RWPE1 (cell line): ENCODE measurements at regions not wholly inside any gene's neighbourhood (a gene's known extent, or its start where the extent isn't known, plus 50 kb on each side); places are given as distances from the start of the nearest gene placed in this dataset.

Experiments
- CTCF ChIA-PET: fragments of 350-600 bp; sonication (Branson Sonifier 250); formaldehyde crosslinking; extraction: SDS; loops from one replicate; lab custom pipeline; 2021; lab: Yijun Ruan, JAX
- POLR2A ChIA-PET: fragments of 400-600 bp; formaldehyde crosslinking; extraction: SDS; loops from one replicate; lab custom pipeline; 2020; ENCODE audit warnings: antibody characterized with exemption; ENCODE audit not compliant: low non-redundant PET; lab: Yijun Ruan, JAX
- DNase-seq: peaks from one replicate; pipeline ENCODE4 v3.0.0; 2012; ENCODE audit warnings: low spot score
- H3K27ac ChIP-seq: fragments of 450-650 bp; 2 replicates; pipeline ENCODE4 v1.5.1; 2017
- TF ChIP-seq, protein P1 (sequence below): fragments of 450-650 bp; conservative IDR thresholded peaks from 2 replicates; pipeline ENCODE4 v1.5.1; 2017; ENCODE audit warnings: low read depth, mild to moderate bottlenecking

DNA sequence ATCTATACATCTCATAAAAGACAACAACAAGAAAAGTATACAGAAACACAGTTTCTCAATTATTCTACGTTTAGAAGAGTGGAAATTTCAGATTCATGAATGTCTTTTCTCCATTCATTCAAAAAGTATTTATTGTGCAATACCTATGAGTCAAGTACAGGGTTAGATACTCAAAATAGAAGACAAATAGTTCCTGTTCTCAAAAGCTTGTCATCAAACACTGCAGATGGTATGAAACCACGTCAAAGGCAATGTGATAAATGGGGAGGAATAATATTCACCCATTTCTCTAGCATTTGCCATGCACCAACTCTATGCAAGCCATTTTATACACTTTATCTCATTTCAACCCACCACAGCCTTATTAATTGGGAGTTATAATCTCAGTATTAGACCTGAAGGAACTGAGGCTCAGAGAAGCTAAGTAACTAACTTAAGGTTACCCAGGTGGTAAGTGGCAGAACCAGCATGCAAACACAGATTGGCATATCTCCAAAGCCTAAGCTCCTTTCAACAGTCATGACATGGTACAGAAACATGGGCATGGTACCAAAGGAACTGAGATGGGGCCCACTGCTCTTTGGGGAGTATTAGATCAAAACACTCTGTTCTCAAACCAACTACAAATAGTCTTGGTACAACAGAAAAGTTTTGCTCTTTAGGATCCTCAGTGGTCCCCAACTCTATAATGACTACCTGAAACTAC is 67.2 kb upstream of the NPAS2 start:
- TF ChIP-seq, protein P1, sequence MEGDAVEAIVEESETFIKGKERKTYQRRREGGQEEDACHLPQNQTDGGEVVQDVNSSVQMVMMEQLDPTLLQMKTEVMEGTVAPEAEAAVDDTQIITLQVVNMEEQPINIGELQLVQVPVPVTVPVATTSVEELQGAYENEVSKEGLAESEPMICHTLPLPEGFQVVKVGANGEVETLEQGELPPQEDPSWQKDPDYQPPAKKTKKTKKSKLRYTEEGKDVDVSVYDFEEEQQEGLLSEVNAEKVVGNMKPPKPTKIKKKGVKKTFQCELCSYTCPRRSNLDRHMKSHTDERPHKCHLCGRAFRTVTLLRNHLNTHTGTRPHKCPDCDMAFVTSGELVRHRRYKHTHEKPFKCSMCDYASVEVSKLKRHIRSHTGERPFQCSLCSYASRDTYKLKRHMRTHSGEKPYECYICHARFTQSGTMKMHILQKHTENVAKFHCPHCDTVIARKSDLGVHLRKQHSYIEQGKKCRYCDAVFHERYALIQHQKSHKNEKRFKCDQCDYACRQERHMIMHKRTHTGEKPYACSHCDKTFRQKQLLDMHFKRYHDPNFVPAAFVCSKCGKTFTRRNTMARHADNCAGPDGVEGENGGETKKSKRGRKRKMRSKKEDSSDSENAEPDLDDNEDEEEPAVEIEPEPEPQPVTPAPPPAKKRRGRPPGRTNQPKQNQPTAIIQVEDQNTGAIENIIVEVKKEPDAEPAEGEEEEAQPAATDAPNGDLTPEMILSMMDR: no peak
- peak; percentile 88 for DNase-seq
- ChIA-PET POLR2A (interaction anchor here (1.4 kb wide), 1 partner anchor 249 kb away, joined by 4 read pairs; the partner anchor contains the start of gene RPL31), CTCF (interaction anchor here (0.7 kb wide), 2 partner anchors 9 to 68 kb away, joined by 4 read pairs; no protein-coding TSS in a partner anchor)
- peak overlapping the region; percentile 82; the same call in 1 of the 2 replicates for H3K27ac ChIP-seq

DNA sequence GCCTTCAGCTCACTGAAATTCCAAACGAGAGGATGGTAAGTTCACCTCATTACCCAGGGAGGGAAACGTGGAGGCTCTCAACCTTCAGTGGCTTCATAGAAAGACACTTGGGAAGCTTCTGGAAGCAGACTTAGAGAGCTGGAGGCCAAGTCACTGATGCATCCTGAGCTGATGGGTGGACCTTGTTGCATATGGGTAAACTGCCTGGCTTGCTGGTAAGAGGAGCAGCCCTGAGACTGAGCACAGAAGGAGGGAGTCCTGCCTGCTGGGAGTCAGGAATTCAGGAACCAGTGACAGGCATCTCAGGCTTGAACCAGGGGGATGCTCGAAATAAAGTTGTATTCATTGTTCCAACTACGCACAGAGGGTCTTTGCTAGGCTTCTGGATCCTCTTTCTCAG is 66.5 kb upstream of the NPAS2 start:
- DNase-seq: no peak
- CTCF ChIA-PET: interaction anchor here (0.7 kb wide), 1 partner anchor 8 kb away, joined by 4 read pairs; no protein-coding TSS in a partner anchor
- POLR2A ChIA-PET: interaction anchor here (1.4 kb wide), 1 partner anchor 248 kb away, joined by 4 read pairs; the partner anchor contains the start of gene RPL31
- H3K27ac ChIP-seq: peak overlapping the region; percentile 52; the same call in 1 of the 2 replicates
- TF ChIP-seq, protein P1: no peak

DNA sequence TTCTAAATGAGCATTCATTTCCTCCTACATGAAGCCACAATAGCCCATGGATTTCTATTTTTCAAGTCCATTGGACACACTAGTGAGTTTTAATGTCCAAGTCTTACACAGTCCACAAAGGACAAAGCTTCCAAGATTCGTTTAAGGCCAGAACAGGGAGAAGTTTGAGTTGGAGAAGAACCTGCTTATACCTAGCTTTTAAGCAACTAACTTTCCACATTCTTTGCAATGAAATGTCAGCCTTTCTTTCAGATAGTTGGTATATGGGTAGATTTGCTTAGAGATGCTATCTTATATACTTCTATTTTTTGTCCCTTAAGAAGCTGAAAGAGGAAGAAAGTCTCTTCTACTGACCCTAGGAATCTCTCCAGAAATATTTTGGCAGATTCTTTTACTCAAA is 66.1 kb upstream of the NPAS2 start:
- DNase-seq: no peak
- CTCF ChIA-PET: no interaction called here
- TF ChIP-seq, protein P1: no peak
- H3K27ac ChIP-seq: no peak overlapping the region
- POLR2A ChIA-PET: no interaction called here

DNA sequence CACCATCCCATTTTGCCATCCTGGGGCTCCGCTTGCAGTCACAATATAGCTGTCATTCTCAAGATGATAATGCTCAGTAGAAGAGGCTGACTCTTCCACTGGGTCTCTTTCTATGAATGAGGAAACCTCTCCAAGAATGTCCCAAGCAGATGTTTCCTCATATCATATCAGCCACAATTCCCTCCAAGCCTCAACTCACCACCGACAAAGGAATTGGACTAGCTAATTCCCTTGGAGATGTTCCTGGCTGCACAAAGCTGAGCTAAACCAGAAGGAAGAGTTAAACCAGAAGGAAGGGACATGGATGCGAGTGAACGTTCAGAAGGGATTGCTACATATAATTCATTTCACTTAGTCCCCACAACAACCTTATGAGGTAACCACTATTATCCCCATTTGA is 65.0 kb upstream of the NPAS2 start:
- CTCF ChIA-PET: interaction anchor here (0.7 kb wide), 1 partner anchor 307 kb away, joined by 6 read pairs; no protein-coding TSS in a partner anchor
- TF ChIP-seq, protein P1: no peak
- no peak for DNase-seq
- H3K27ac ChIP-seq: no peak overlapping the region
- POLR2A ChIA-PET: no interaction called here

DNA sequence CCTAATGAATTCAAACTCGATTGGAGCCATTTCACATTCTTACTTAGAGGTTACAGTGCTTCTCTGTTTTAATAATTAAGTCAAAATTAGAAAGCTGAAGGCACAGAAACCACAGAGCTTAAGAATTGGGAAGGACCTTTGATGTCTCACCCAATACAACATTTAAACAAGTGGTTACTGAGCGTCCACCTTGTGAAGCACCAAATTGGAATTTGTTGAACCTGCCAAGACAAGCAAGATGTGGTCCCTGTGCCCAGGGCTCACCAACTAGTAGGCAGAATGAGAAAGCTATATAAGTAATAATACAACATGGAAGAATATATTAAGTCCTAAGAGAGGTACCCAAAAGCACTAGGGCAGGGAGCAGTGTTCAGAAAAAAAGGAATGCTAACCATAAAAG is 64.5 kb upstream of the NPAS2 start:
- H3K27ac ChIP-seq: no peak overlapping the region
- CTCF ChIA-PET: no interaction called here
- POLR2A ChIA-PET: no interaction called here
- peak; percentile 78 for DNase-seq
- TF ChIP-seq, protein P1: no peak

DNA sequence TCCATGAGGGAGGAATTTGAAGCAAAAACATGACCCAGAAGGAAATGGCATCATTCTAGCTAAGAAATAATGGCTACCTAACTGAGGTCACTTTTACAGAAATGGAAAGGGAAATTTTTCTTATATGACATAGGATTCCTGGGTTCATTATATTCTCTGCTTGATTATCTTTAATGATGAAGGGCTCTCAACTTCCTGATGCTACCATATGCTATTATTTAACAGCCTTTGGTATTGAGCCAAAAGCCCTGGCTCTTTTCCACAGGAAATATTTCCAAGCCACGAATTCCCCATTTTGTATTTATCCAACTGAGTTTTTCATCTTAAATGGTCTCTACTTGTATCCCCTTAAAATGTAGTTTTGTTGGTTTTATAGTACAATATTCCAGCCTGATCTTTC is 63.2 kb upstream of the NPAS2 start:
- DNase-seq: no peak
- ChIA-PET POLR2A (no interaction called here), CTCF (no interaction called here)
- H3K27ac ChIP-seq: no peak overlapping the region
- TF ChIP-seq, protein P1: no peak
